Left renal pelvis (tissue), 4 donors: ENCODE measurements at regions not wholly inside any gene's neighbourhood (a gene's known extent, or its start where the extent isn't known, plus 50 kb on each side); places are given as distances from the start of the nearest gene placed in this dataset.

Experiments
- DNase-seq, 4 donors: peaks; one replicate each; pipeline ENCODE4 v3.0.0-alpha.2; 2013; ENCODE audit warnings: low read depth in 4 of 4, low spot score in 3 of 4

DNA sequence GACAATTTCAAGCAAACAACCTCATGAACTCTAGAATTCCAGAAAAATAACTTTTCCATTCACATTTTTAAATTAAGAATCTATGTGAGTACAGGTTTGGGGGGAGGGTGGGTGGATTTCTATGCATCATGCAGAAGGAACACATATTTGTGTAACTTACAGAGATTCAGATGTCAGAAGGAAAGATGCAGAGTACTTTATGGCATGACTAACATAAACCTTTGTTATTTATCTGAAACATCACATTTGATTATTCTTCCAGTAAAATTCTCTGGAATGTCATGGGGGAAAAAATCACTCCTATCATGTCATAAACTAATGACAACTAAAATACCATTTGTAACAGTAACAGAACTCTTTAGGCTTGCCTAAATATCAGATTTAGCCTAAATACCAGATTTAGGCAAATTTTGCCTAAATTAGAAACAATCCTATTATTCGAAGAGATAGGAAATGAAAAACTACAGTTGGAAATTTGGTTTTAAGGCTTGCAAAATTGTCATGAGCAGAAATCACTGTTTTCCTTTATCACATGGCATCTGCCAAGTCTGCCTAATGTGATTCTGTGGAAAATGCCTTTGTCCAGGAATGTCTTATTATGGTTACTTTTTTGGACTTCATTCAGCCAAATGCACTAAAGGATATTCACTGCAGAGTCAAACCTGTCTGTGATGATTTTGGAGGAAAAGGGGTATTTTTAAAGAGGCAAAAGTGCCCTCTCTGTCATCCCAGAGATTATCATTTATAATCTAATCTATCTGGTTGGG, 527.7 kb upstream of the CELF2 start:
- DNase-seq: no peak

DNA sequence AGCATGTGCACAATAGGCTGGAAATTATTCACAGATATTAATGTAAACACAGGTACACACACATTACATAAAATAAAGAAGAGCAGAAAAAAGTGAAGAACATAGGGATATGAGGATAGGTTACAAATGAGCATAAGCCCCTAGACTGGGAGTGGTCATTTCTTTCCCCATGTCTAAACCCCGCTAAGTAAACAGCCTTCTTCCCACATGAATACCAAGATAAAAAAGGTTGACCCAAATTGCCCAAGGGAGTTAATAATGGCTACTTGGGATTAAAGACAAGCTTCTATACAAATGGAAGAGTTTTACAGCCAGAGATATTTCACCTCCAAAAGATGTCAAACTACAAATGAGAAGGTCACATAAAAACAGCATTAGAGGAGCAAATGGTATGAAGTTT, 527.1 kb upstream of the CELF2 start:
- no peak for DNase-seq

DNA sequence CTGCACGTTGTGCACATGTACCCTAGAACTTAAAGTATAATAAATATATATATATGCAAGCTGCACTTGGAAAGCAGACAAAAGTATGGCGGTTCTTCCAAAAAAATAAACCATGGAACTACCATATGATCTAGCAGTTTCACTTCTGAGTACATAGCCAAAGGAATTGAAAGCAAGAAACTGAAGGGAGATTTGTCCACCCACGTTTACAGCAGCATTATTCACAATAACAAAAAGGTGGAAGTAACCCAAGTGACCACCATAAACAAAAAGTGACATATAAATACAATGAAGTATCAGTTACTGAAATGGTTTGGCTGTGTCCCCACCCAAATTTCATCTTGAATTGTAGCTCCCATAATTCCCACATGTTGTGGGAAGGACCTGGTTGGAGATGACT, 525.3 kb upstream of the CELF2 start:
- no peak for DNase-seq

DNA sequence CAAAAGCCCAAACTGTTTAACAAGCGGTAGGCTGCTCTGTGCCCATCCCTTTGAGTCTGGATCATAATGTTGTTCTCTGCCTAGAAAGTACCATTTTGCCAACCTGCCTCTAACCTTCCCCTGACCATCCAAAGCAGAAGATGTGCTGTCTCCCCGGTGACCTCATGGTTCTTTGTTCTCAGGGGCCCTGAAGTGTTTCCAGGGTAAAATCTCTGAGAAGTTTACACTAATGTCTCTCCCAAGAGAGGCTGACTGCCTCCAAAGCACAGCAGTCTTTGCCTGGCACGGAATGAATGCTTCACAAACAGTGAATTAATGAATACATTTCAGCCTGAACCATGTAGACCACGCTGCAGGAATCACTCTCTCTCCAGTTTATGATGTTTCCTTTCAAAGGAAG, 523.8 kb upstream of the CELF2 start:
- no peak for DNase-seq

GRCh38 chr10:10497245-10497644, 520.4 kb upstream of the CELF2 start:
- DNase-seq: no peak

DNA sequence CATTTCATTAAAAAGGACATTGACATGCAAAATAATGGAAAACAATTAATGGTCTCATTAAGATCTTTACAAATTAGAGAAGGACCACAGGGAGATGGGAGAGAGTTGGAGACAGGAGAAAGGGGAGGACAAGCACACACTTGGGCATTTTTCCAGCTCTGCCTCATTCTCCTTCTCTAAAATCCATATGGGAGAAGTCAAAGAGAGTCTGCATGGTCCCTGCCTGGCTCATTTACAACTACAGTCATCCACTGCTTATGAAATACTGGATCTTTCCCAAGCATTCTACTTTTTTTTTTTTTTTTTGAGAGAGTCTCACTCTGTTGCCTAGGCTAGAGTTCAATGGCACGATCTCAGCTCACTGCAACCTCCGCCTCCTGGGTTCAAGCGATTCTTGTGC, 518.9 kb upstream of the CELF2 start:
- no peak for DNase-seq

DNA sequence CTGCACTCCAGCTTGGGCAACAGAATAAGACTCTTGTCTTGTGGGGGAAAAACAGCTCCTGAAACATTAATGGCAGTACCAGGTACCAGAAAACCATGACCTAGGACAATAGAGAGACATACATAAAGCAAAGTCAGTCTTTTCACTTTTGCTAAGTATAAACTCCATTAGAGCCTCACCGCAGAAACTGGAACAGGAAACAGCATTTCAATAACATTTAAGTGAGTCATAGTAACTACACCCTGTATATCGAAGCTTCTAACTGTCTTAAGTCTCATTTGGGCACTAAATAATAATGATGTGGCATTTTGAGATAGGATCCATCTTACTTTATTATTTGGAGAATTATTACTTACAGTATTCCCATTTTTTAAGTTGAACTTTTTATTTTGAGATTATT, 517.8 kb upstream of the CELF2 start:
- no peak for DNase-seq

DNA sequence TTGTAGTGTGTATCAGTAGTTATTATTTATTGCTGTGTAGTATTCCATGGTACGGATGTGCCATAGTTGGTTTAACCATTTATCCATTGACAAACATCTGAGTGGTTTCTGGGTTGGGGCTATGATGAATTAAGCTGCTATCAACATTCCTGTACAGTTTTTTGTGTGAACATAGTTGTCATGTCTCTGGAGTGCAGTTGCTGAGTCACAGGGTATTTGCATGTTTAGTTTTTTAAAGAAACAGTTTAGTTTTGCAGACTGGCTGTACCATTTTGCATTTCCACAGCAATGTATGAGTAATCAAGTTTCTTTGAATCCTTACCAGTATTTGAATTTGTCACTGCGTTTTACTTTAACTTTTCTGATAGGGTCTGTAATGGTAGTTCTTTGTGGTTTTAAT, 516.7 kb upstream of the CELF2 start:
- no peak for DNase-seq

GRCh38 chr10:10503772-10504171, 513.9 kb upstream of the CELF2 start:
- no peak for DNase-seq

DNA sequence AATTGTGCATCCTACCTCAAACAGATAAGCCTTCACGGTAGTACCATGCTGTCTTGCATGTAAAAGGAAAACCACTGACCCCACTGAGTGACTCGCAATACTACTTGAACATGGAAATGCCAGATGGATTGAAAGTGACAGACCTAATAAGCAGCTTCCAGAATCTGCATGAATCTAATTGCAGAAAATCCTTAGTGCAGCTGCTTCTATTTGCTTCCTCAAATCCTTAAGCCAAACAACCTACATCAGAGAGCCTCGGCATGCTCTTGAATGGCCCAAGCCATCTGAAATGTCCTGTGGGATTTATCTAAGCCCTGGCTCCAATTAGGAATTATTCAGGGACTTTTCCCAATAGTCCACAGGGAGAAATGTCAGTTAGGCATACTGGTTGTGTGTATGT, 509.5 kb upstream of the CELF2 start:
- no peak for DNase-seq

DNA sequence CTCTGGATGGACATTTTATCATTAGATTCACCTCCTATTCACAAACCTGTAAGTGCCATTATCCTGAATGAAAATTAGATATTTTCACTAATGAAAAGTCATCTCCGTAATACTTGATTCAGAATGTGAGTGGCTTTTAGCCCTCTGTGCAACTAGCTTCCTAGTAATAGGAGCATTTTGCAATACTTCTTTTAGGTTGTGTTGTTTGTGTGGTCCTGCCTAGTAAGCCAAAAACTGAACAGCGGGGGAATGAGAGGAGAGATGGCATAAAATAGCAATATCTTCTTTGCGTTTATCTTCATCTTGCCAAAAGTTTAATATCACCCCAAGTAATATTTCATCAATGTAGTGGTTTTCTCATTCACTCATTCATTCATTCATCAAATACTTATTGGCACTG, 507.5 kb upstream of the CELF2 start:
- DNase-seq: no peak

- DNase-seq: no peak
These were observed 504.6 kb upstream of the CELF2 start for GRCh38 chr10:10513067-10513466.

DNA sequence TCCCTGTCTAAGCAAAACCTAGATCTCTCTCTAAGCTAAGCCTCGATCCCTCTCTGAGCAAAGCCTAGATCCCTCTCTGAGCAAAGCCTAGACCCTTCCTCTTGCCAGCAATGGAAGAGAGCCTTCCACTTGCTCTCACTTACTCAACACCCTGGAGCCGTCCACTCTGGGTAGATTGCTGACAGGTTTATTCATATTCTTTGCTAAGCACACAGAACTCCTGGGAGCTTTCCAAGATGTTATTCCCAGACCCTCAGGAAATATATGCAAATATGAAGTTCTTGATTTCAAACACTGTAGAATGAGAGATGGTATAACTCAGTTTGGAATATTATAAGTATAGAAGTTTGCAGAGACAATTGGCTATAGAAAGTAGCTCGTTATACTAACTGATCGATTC, 503.8 kb upstream of the CELF2 start:
- no peak for DNase-seq

- no peak for DNase-seq
These were observed 502.9 kb upstream of the CELF2 start for GRCh38 chr10:10514797-10515196.

GRCh38 chr10:10515479-10516204, 502.0 kb upstream of the CELF2 start:
- no peak for DNase-seq

DNA sequence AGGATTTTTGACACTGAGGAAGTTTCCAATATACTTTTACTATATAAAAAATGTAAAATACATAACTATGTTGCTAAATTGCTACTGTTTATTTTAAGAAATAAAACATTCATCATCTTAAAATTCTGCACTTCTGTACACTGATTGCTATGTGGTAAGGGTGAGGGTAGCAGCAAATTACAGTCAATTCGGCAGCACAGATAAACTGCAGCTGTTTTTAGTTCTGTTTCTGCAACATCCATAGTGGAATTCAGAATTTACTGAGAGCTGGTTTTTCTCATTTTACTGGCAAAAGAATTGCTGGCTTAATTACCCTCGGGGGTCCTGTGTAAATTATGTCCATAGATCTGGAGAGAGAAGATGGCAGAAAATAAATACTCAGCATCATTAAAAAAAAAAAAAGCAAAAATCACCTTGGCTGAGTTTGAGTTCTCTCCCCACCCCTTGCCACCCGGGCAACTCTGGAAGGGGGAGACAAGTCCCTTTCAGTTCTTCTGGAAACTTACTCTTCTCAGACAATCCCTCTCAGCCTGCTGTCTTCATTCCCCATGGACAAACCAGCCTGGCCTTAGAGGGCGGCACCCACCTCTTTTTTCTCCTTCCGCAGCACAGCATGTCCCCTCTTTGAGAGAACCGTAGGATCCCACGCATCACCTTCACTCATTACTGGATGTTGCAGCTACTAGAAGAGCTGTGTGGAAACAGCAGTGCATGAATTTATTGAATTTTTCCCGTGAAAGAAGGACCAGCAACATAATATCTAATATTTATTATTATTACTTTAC, 501.1 kb upstream of the CELF2 start:
- no peak for DNase-seq

- no peak for DNase-seq
These were observed 499.8 kb upstream of the CELF2 start for GRCh38 chr10:10517866-10518265.

DNA sequence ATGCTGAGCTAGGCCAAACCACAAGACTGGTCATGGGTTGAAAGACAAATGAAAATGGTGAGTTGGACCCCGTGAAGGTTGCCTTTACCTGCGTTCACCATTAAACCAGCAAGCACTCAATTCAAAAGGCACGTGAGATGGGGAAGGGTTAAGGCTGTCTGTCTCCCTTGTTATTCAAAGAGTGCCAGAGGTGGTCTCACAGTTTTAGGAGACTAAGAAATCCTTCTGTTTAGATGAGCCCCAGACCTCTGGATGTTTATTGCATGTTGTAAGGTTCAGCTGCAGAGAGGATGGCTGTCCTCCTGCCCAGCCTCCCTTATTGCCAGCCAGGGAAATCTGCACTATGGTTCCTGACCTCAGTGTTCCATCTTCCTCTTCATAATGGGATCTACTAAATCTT, 498.0 kb upstream of the CELF2 start:
- DNase-seq: no peak

GRCh38 chr10:10520491-10521385, 496.9 kb upstream of the CELF2 start:
- no peak for DNase-seq

GRCh38 chr10:10526846-10527245, 490.8 kb upstream of the CELF2 start:
- no peak for DNase-seq
